AG08395 (cell line): ENCODE measurements at regions not wholly inside any gene's neighbourhood (a gene's known extent, or its start where the extent isn't known, plus 50 kb on each side); places are given as distances from the start of the nearest gene placed in this dataset.
"Not testable (repeated sequence)": the region's sequence is repeated elsewhere in the genome, so short reads cannot be mapped to it uniquely, and the experiment has no call there.

Experiments used
- DNase-seq: peaks from one replicate; pipeline ENCODE4 v3.0.0; 2012; ENCODE audit warnings: mixed read lengths, low spot score

DNA sequence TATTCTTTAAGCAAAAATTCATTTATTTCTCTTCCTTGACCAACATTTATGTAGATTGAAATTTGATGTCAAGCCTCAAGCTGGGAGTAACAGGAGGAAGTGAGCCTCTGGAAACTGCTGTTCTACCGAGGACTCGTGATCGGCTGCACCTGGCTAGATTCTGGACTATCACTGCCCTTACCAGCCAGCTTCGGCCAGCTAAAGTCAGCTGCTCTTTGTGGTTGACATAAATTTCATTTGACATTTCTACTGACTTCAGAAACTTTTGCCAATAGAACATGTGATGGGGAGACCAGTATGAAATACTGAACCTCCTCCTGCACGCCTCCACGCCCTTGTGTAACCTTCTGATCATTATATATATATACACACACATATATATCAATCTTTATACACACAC, 74.2 kb upstream of the RGPD5 start:
- DNase-seq = no peak

DNA sequence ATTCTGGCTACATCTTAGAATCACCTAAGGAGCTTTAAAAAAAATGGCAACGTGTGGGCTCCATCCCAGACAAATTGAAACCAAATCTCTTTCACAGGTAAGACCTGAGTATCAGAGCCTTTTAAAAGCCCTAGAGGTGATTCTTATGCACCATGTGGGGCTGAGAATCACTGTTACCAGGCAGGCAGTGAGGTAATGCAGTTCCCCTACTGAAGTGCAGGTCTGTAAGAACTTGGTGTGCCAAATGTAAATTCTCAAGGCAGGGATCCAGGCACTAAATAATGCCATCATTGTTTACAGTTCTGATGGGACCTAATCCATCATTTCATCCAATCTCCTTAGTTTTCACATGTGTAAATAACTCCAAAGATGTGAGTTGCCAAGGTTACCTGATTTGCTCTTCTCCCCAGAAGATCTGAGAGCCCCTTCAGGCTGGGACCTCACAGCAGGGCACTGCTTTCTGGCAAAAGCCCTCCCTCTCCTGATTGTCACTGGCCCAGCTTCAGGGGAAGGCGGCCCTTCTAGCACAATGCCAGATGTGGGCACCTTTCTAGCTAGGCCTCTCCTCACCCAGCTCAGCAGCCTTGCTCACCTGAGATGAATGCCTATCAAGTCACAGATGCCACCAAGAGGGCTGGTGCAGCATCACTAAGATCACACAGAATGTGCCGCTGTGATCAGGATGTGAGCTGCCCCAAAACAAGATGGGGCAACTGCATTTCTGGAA, 73.6 kb upstream of the RGPD5 start:
- no peak for DNase-seq

DNA sequence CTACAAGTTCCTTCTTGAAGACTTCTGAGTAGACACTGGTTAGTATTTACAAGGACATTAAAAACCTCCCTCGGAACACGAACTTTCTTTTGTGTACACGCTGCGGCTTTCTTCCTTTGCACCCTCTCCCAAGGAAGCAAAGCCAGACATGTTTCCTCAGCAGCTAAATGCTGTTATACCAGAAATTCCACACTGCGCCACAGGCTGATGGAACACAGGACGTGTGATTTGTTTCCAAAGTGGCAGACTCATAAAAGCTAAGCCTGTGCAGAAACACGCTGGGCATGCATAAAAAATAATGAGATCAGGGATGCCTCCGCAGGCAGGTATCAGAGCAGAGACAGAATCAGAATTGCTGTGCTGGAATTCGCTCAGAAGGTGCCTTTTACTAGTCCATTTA, 73.0 kb upstream of the RGPD5 start:
- DNase-seq = no peak

DNA sequence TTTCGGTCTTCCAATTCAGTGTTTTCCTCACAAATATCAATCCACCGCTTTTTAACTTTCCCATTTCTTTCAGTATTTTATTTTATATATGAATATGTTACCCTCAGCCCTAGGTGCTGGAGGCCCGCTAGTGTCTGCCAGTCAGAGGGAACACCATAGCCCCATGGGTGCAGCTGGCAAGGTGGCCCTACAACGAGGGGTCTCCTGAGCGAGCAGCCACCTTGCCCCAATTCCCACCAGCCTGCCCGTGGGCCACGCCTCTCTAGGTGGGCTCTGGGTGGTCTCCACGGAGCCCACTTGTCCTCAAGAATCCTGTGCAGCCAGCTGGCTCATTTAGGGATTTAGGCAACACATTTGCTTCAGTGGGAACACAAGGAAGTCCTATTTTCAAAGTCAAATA, 72.5 kb upstream of the RGPD5 start:
- DNase-seq = no peak

DNA sequence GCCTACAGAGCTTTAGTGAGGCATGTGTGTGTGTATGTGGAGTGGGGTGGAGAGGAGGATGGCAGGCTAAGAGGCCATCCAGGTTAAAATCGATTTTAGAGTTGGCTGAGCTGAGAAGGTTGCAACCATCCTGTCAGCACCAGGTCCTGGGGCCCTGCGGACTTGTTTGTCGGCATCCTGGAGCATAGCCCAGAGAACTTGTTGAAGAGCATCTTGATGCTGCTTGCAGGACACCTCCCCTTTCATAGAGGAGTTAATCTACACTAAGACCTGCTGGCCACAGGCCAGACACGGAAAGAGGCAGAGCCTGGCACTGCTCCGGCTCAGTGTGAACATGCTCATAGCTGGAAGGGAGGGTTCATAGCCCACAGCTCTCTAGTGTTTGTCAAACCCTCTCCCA, 72.1 kb upstream of the RGPD5 start:
- no peak for DNase-seq

DNA sequence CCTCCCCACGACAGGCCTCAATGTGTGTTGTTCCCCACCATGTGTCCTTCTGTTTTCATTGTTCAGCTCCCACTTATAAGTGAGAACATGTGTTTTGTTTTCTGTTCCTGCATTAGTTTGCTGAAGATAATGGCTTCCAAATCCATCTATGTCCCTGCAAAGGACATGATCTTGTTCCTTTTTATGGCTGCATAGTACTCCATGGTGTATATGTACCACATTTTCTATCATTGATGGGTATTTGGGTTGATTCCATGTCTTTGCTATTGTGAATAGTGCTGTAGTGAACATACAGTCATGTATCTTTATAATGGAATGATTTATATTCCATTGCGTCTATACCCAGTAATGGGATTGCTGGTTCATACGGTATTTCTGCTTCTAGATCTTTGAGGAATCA, 71.5 kb upstream of the RGPD5 start:
- DNase-seq = not testable (repeated sequence)

DNA sequence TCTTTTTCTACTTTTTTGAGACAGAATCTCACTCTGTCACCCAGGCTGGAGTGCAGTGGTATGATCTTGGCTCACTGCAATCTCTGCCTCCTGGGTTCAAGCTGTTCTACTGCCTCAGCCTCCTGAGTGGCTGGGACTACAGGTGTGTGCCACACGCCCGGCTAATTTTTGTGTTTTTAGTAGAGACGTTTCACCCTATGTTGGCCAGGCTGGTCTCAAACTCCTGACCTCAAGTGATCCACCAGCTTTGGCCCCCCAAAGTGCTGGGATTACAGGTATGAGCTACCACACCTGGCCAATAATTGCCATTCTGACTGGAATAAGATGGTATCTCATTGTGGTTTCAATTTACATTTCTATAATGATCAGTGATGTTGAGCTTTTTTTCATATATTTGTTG, 71.0 kb upstream of the RGPD5 start:
- not testable (repeated sequence) for DNase-seq

DNA sequence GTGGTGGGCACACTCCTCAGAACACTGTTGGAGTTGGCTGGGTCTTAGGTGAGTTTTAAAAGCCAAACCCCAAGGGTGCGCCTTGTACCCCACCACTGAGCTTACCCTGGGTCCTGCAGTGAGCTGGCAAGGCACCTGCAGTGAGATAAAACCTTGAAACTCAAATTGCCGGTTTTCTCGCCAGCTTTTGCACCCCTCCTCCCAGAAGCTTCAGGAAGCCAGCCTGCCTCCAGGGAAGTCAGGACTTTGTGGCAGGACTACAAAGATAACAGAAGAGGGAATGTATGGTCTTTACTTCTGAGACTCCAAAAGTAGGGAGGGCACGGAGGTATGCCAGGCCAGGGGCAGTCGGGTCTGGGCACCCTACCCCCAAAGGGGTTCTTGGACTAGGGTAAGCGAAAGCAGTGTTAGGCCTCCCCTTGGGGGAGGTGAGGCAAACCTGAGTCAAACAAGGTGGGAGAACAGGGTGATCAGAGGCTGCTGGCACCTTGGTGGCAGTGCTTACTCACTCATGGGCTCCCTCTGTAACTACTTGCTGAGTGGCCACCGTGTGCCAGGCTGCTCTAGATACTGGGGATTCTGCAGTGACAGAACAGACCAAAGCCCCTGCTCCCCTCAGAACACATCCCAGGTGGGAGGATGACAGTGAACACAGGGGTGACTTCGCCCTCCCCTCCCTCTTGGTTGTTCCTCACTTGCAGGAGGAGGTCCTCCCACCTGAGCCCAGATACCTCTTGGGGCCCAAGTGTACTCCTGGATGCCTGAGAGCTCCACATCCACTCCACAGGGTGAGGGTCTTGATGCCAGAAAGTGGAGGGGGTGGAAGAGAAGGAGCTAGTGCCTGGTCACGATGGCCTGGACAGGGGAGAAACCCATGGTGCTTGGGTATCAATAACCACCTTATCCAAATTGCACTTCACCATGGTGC, 69.3 kb upstream of the RGPD5 start:
- no peak for DNase-seq

DNA sequence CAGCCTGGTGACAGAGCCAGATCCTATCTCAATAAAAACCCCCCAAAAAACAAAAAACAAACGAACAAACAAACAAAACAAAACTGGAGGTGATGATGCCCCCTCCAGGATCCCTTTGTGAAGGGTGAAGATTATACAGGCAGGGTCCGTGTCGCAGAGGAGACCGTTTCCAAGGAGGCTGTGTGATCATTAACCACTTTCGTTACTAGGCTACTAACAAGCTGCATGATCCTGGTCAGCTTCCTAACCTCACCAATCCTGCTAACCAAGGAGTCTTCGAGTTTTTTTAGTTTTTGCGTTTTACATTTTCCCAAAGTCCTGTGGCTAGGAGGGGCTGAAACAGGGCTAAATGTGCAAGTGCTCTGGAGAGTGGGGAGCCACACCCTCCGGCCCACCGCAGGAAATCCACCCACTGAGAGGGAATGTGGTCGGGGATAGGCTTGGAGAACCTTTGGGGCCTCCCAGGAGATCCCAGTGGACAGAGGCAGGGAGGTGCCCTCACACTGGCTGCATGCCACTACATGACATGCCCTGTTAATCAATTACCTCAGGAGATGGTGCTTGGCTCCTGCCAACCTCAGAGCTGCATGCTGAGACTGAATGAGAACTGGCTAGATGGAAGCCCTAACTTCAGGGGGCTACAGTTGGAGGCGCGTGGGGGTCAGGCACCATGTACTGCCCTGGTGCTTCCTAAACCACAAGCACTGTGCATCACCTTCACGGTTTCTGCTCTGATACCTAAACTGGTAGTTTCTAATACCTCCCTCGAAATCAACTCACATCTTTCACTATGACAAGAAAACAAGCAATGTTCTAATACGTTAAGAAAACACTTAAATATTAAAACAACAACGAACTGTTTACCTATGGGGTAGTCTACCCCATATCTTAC, 67.5 kb upstream of the RGPD5 start:
- DNase-seq = no peak

DNA sequence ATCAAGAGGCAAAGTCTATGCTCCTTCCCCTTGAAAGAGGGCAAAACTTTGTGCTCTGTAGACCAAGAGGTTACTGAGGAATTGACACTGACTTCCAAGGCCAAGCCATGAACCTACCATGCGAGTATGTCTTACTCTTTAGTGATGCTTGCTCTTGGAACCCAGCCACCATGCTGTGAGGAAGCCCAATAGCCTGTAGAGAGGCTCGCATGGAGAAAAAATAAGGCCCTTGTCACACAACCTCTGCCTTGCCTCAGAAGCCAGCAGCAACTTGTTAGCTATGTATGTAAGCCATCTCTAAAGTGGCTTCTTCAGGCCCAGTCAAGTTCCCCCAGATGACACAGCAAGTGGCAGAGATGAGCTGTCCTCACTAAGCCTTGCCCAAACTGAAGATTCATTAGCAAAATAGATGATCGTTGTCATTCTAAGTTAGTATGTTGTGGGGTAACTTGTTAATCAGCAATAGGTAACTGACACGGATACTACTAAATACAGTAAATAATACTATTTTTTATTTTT, 66.1 kb upstream of the RGPD5 start:
- no peak for DNase-seq

DNA sequence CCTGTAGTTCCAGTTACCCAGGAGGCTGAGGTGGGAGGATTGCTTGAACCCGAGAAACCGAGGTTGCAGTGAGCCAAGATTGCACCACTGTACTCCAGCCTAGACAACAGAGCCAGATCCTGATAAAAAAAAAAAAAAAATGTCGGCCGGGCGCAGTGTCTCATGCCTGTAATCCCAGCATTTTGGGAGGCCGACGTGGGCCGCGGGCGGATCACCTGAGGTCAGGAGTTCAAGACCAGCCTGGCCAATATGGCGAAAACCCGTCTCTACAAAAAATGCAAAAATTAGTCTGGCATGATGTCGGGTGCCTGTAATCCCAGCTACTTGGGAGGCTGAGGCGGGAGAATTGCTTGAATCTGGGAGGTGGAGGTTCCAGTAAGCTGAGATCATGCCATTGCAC, 60.4 kb upstream of the RGPD5 start:
- not testable (repeated sequence) for DNase-seq

DNA sequence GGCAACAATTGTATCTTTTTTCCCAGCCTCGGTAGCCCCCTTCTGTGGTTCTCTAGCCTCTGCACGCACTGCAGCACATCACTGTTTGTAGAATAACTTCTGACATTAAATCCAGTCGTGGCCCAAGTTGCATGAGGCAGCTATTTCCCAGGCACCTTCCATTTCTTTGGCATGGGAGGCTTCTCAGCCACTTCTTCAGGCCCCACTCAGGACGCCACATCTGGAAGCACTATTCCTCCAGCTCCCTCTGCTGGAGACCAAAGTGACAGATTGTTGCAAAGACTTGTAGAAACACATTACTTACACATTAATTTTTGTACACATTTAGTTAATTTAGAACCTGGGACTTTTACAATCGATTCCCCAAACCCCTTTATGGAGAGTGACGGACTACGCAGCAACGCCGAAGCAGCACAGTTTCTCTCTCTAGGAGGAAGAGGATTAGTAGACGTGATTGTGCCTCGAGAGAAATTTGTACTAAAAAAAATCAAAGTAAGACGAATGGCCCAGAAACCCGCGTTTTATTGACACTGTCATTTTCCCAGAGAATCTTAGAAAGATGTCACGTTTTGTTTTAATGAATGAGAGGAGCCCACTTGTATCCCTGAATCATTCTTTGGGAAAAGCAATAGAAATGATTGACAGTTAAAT, 57.8 kb upstream of the RGPD5 start:
- peak; percentile 69 for DNase-seq
